ENCODE measurements at regions not wholly inside any gene's neighbourhood (a gene's known extent, or its start where the extent isn't known, plus 50 kb on each side); places are given as distances from the start of the nearest gene placed in this dataset.

DNA sequence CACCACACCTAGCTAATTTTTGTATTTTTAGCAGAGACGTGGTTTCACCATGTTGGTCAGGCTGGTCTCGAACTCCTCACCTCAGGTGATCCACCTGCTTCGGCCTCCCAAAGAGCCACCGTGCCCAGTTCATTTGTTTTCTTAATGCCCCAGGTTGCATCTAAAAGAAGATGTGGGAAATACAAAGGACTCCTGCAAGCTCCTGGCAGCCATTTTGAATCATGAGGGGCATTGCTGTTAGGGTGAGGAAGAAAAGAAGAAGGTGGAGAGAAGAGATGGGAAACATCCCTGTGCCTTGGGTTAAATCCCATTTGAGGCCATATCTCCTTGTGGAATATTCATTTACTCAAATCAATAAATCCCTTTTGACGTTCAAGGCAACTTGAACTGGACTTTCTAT lies 365.3 kb upstream of the ERCC4 start:
- H3K4me3 ChIP-seq (ENCODE audit: low read length), result no peak overlapping the region
- Mint-ChIP-seq H3K9me3 (peaks cover 2 to 6% of the 10 kb centered on the region in 2 donors), H3K27ac (no peak overlapping the region), H3K36me3 (no peaks in the 10 kb centered on the region), H3K4me3 (no peak overlapping the region), H3K4me1 (no peaks in the 10 kb centered on the region), H3K27me3 (ENCODE audit: low read depth in 2 of 2) (peaks cover 0 to 2% of the 10 kb centered on the region in 2 donors)
- intact Hi-C loops (cut with micrococcal nuclease), result no loop called here
- no peaks in the 10 kb centered on the region for H3K36me3 ChIP-seq (ENCODE audit: control insufficient read depth, insufficient read depth, low read length)
- TF ChIP-seq, protein P1, sequence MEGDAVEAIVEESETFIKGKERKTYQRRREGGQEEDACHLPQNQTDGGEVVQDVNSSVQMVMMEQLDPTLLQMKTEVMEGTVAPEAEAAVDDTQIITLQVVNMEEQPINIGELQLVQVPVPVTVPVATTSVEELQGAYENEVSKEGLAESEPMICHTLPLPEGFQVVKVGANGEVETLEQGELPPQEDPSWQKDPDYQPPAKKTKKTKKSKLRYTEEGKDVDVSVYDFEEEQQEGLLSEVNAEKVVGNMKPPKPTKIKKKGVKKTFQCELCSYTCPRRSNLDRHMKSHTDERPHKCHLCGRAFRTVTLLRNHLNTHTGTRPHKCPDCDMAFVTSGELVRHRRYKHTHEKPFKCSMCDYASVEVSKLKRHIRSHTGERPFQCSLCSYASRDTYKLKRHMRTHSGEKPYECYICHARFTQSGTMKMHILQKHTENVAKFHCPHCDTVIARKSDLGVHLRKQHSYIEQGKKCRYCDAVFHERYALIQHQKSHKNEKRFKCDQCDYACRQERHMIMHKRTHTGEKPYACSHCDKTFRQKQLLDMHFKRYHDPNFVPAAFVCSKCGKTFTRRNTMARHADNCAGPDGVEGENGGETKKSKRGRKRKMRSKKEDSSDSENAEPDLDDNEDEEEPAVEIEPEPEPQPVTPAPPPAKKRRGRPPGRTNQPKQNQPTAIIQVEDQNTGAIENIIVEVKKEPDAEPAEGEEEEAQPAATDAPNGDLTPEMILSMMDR (IDR thresholded peaks at IDR 0.05), result no peak
- ATAC-seq, result no peak
- H3K4me1 ChIP-seq (ENCODE audit: control insufficient read depth, insufficient read depth, low read length), result no peaks in the 10 kb centered on the region
- H3K27me3 ChIP-seq (ENCODE audit: control insufficient read depth, insufficient read depth, low read length), result no peaks in the 10 kb centered on the region
- no peak overlapping the region for H3K27ac ChIP-seq (ENCODE audit: low read length)
- no peak for DNase-seq
- 92% methylated on average over 4 of the region's 5 CpGs for WGBS (ENCODE audit: insufficient coverage)
- no peaks in the 10 kb centered on the region for H3K9me3 ChIP-seq (ENCODE audit: control insufficient read depth, insufficient read depth, low read length)

DNA sequence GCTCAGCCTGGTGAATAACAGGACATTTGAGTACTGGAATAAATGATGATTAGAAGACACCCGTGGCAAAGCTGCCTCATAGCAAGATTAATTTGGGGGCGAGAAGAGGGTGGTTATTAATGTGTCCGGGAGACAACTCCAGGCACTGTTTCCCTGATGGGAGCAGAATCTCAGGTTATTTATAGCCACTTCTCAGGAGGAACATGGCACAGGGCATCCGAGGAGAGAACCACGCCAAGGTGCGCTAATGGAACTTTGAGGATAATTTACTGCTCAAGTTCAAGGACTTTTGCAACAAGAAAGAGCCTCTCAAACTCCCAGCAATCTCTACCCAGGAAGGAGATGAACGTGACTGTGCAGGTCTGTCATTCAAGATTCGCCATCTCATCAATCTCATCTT lies 362.5 kb upstream of the ERCC4 start:
- ATAC-seq, result no peak
- H3K4me3 ChIP-seq (ENCODE audit: low read length), result no peak overlapping the region
- H3K27ac ChIP-seq (ENCODE audit: low read length), result no peak overlapping the region
- no peaks in the 10 kb centered on the region for H3K36me3 Mint-ChIP-seq
- H3K27me3 Mint-ChIP-seq (ENCODE audit: low read depth in 2 of 2), result peaks cover 0 to 2% of the 10 kb centered on the region in 2 donors
- DNase-seq, result no peak
- WGBS (ENCODE audit: insufficient coverage), result 81% methylated on average over 8 of the region's 8 CpGs
- H3K9me3 Mint-ChIP-seq, result peaks cover 0 to 4% of the 10 kb centered on the region in 2 donors
- H3K27ac Mint-ChIP-seq, result no peak overlapping the region
- no peaks in the 10 kb centered on the region for H3K4me1 Mint-ChIP-seq
- H3K9me3 ChIP-seq (ENCODE audit: control insufficient read depth, insufficient read depth, low read length), result no peaks in the 10 kb centered on the region
- no peaks in the 10 kb centered on the region for H3K36me3 ChIP-seq (ENCODE audit: control insufficient read depth, insufficient read depth, low read length)
- no peaks in the 10 kb centered on the region for H3K27me3 ChIP-seq (ENCODE audit: control insufficient read depth, insufficient read depth, low read length)
- intact Hi-C loops (cut with micrococcal nuclease), result no loop called here
- no peaks in the 10 kb centered on the region for H3K4me1 ChIP-seq (ENCODE audit: control insufficient read depth, insufficient read depth, low read length)
- H3K4me3 Mint-ChIP-seq, result no peak overlapping the region
- TF ChIP-seq, protein P1 (IDR thresholded peaks at IDR 0.05), result no peak

DNA sequence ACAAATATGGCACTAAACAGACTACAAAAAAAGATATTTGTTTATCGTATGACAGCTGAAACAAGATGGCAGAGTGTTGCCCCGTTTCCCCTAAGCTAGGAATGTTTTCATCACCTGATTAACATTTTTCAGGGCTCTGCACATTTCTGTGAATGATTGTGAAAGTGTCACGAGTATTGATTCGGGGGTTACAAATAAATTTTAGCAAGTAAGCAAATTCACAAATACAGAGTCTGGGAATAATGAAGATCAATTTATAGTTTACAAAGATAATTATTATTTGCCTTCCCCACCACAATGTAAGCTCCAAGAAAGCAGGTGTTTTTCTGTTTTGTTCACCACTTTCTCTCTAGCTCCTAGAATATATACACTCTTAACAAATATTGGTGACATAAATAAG lies 361.2 kb upstream of the ERCC4 start:
- intact Hi-C loops (cut with micrococcal nuclease), result no loop called here
- no peak overlapping the region for H3K27ac ChIP-seq (ENCODE audit: low read length)
- no peaks in the 10 kb centered on the region for H3K36me3 ChIP-seq (ENCODE audit: control insufficient read depth, insufficient read depth, low read length)
- WGBS (ENCODE audit: insufficient coverage), result 100% methylated on average over 3 of the region's 4 CpGs
- H3K27me3 Mint-ChIP-seq (ENCODE audit: low read depth in 2 of 2), result peaks cover 0 to 2% of the 10 kb centered on the region in 2 donors
- no peak for ATAC-seq
- H3K4me1 ChIP-seq (ENCODE audit: control insufficient read depth, insufficient read depth, low read length), result no peaks in the 10 kb centered on the region
- no peak overlapping the region for H3K4me3 ChIP-seq (ENCODE audit: low read length)
- no peaks in the 10 kb centered on the region for H3K4me1 Mint-ChIP-seq
- H3K9me3 ChIP-seq (ENCODE audit: control insufficient read depth, insufficient read depth, low read length), result no peaks in the 10 kb centered on the region
- peaks cover 0 to 5% of the 10 kb centered on the region in 2 donors for H3K9me3 Mint-ChIP-seq
- DNase-seq, result no peak
- H3K27me3 ChIP-seq (ENCODE audit: control insufficient read depth, insufficient read depth, low read length), result no peaks in the 10 kb centered on the region
- H3K36me3 Mint-ChIP-seq, result no peaks in the 10 kb centered on the region
- no peak overlapping the region for H3K4me3 Mint-ChIP-seq
- no peak overlapping the region for H3K27ac Mint-ChIP-seq
- TF ChIP-seq, protein P1 (IDR thresholded peaks at IDR 0.05), result no peak

DNA sequence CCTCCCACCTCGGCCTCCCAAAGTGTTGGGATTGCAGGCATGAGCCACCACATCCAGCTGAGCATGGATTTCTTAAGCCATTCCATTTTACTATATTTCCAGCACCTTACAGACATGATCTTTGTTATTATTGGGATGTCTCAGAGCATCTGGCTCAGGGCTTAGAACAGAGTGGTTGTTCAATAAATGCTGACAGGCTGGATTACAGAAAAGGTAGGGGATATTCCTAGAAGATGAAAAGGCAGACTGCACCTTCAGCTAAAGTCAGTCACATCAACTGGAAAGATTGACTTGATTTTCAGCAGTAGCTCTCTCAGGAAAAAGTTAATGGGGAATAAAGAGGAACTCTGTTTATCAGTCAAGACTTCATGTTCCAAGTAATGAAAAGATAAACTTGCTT lies 360.3 kb upstream of the ERCC4 start:
- intact Hi-C loops (cut with micrococcal nuclease), result no loop called here
- Histone ChIP-seq H3K27me3 (ENCODE audit: control insufficient read depth, insufficient read depth, low read length) (no peaks in the 10 kb centered on the region), H3K4me3 (ENCODE audit: low read length) (no peak overlapping the region), H3K27ac (ENCODE audit: low read length) (no peak overlapping the region), H3K4me1 (ENCODE audit: control insufficient read depth, insufficient read depth, low read length) (no peaks in the 10 kb centered on the region), H3K36me3 (ENCODE audit: control insufficient read depth, insufficient read depth, low read length) (no peaks in the 10 kb centered on the region), H3K9me3 (ENCODE audit: control insufficient read depth, insufficient read depth, low read length) (no peaks in the 10 kb centered on the region)
- TF ChIP-seq, protein P1 (IDR thresholded peaks at IDR 0.05), result no peak
- DNase-seq (no peak), ATAC-seq (no peak)
- Mint-ChIP-seq H3K27me3 (ENCODE audit: low read depth in 2 of 2) (peaks cover 0 to 2% of the 10 kb centered on the region in 2 donors), H3K9me3 (peaks cover 0 to 5% of the 10 kb centered on the region in 2 donors), H3K4me1 (no peaks in the 10 kb centered on the region), H3K36me3 (no peaks in the 10 kb centered on the region), H3K4me3 (no peak overlapping the region), H3K27ac (no peak overlapping the region)
- WGBS (ENCODE audit: insufficient coverage), result 38% methylated on average over 1 of the region's 1 CpG

All from natural killer cell (primary cell).